Mesothelial cell of epicardium (in vitro differentiated cells): ENCODE measurements at regions not wholly inside any gene's neighbourhood (a gene's known extent, or its start where the extent isn't known, plus 50 kb on each side); places are given as distances from the start of the nearest gene placed in this dataset.
"Not testable (repeated sequence)": the region's sequence is repeated elsewhere in the genome, so short reads cannot be mapped to it uniquely, and the experiment has no call there.

ENCODE experiments used
- DNase-seq, 2 experiments: peaks; one replicate each; pipeline ENCODE4 v3.0.0; 2021; ENCODE audit warnings: low spot score in 2 of 2; ENCODE audit not compliant: unreplicated experiment in 2 of 2
- H3K27ac Mint-ChIP-seq: 2 replicates; pipeline ENCODE4 v1.8.0; 2021; ENCODE audit warnings: mixed read lengths
- H3K27me3 Mint-ChIP-seq: 2 replicates; pipeline ENCODE4 v1.8.0; 2021; ENCODE audit warnings: low read depth, mixed read lengths
- H3K36me3 Mint-ChIP-seq: 2 replicates; pipeline ENCODE4 v1.8.0; 2021; ENCODE audit warnings: mixed read lengths
- H3K4me1 Mint-ChIP-seq: 2 replicates; pipeline ENCODE4 v1.8.0; 2021; ENCODE audit warnings: mixed read lengths
- H3K4me3 Mint-ChIP-seq: 2 replicates; pipeline ENCODE4 v1.8.0; 2021; ENCODE audit warnings: mild to moderate bottlenecking, moderate library complexity, mixed read lengths
- H3K9me3 Mint-ChIP-seq: 2 replicates; pipeline ENCODE4 v1.8.0; 2021; ENCODE audit warnings: mixed read lengths
- TF ChIP-seq, protein P1 (sequence below): fragments of 200-600 bp; sonication (generic); IDR thresholded peaks from one replicate; pipeline ENCODE4 v1.5.0; 2021; ENCODE audit warnings: antibody characterized with exemption; ENCODE audit not compliant: unreplicated experiment

- Mint-ChIP-seq H3K27ac (no peak overlapping the region), H3K27me3 (peaks cover 7% of the 10 kb centered on the region), H3K9me3 (peaks cover 26% of the 10 kb centered on the region), H3K4me3 (no peak overlapping the region), H3K36me3 (no peaks in the 10 kb centered on the region), H3K4me1 (no peaks in the 10 kb centered on the region)
- DNase-seq = no peak
- TF ChIP-seq, protein P1, sequence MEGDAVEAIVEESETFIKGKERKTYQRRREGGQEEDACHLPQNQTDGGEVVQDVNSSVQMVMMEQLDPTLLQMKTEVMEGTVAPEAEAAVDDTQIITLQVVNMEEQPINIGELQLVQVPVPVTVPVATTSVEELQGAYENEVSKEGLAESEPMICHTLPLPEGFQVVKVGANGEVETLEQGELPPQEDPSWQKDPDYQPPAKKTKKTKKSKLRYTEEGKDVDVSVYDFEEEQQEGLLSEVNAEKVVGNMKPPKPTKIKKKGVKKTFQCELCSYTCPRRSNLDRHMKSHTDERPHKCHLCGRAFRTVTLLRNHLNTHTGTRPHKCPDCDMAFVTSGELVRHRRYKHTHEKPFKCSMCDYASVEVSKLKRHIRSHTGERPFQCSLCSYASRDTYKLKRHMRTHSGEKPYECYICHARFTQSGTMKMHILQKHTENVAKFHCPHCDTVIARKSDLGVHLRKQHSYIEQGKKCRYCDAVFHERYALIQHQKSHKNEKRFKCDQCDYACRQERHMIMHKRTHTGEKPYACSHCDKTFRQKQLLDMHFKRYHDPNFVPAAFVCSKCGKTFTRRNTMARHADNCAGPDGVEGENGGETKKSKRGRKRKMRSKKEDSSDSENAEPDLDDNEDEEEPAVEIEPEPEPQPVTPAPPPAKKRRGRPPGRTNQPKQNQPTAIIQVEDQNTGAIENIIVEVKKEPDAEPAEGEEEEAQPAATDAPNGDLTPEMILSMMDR = no peak
Measured at GRCh38 chr5:50501491-50502228, 60.6 kb upstream of the EMB start.

DNA sequence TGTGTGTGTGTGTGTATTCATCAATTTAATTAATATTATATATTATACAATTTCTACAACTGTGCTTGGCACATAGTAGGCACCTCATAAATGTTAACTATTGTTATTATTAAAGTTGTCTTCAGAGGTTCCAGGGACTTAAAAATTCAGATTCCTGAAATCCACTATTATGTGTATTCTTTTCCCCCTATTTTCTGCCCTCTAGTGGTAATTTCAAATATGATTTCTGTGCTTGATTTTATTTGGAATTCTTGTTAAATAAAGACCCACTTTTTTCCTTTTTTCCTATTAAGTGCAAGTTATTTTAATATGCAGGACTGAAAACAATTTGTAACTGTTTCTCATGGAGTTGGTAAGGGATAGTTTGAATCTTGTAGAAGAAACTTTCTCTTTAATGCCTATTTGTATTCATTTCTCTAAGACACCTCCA lies 72.0 kb upstream of the EMB start:
- not testable (repeated sequence) for DNase-seq, H3K4me1 Mint-ChIP-seq, H3K4me3 Mint-ChIP-seq, H3K27me3 Mint-ChIP-seq, H3K27ac Mint-ChIP-seq, H3K36me3 Mint-ChIP-seq
- peaks cover 14% of the 10 kb centered on the region for H3K9me3 Mint-ChIP-seq
- TF ChIP-seq, protein P1 = peak; percentile 72

DNA sequence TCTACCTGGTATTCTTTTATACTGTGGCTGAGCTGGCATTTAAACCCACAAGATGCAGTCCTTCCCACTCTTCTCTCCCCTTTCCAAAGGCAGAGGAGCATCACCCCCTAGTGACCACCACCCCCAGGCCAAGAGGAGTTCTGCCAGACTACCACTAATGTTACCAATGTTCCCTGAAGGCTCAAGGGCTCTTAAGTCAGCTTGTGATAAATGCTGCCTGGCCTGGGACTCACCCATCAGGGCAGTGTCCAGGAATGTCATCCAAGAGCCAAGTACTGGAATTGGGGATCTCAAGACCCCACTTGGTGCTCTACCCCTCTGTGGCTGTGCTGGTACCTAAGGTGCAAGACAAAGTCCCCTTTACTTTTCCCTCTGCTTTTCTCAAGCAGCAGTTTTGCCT lies 80.0 kb upstream of the EMB start:
- H3K36me3 Mint-ChIP-seq, H3K27me3 Mint-ChIP-seq, H3K4me1 Mint-ChIP-seq, H3K27ac Mint-ChIP-seq, DNase-seq, H3K4me3 Mint-ChIP-seq: not testable (repeated sequence)
- peaks cover 19% of the 10 kb centered on the region for H3K9me3 Mint-ChIP-seq

- not testable (repeated sequence) for DNase-seq, H3K27me3 Mint-ChIP-seq, H3K9me3 Mint-ChIP-seq, H3K27ac Mint-ChIP-seq, H3K36me3 Mint-ChIP-seq, H3K4me1 Mint-ChIP-seq, H3K4me3 Mint-ChIP-seq
Measured at GRCh38 chr5:50527514-50528060, 86.5 kb upstream of the EMB start.

DNA sequence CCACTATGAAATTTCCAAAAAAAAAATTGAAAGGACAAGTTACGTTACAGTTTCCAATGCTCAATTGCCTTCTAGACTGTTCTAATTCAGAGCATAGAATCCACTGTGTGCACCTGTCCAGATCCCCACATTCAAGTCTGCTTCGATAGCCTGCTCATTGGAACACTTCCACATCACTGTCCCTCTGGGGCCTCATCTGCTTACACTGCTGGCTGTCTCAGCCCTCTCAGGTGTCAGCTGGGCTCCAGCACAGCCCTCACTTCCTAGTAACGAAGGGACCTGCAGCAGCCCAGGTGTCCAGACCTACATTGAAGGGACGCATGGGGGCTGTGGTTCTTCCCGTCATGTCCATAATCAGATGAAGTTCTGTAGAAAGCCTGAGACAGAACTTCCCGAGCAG lies 94.3 kb upstream of the EMB start:
- no peak overlapping the region for H3K27ac Mint-ChIP-seq
- no peaks in the 10 kb centered on the region for H3K4me1 Mint-ChIP-seq
- peaks cover 15% of the 10 kb centered on the region for H3K9me3 Mint-ChIP-seq

DNA sequence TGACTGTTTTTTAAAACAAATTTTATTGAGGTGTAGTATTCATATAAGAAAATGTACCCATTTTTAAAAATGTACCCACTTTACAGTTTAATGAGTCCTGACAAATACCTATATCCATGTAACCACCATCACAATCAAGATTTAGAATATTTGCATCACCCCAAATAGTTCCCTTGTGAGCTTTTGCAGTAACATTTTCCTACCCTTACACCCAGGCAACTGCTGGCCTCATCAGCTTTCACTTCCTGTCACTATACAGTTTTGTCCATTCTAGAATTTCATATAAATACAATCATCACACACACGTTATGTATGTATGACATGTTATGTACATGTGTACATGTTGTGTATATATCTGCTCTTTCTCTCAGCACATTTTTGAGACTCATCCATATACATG lies 96.4 kb upstream of the EMB start:
- not testable (repeated sequence) for H3K4me3 Mint-ChIP-seq, DNase-seq, H3K36me3 Mint-ChIP-seq, H3K27ac Mint-ChIP-seq, H3K4me1 Mint-ChIP-seq, H3K27me3 Mint-ChIP-seq
- H3K9me3 Mint-ChIP-seq = peaks cover 24% of the 10 kb centered on the region

More for the DNA sequence above, 94.3 kb upstream of the EMB start:
- Mint-ChIP-seq H3K36me3 (no peaks in the 10 kb centered on the region), H3K4me3 (no peak overlapping the region), H3K27me3 (no peaks in the 10 kb centered on the region)
- no peak for DNase-seq
- TF ChIP-seq, protein P1 = no peak

DNA sequence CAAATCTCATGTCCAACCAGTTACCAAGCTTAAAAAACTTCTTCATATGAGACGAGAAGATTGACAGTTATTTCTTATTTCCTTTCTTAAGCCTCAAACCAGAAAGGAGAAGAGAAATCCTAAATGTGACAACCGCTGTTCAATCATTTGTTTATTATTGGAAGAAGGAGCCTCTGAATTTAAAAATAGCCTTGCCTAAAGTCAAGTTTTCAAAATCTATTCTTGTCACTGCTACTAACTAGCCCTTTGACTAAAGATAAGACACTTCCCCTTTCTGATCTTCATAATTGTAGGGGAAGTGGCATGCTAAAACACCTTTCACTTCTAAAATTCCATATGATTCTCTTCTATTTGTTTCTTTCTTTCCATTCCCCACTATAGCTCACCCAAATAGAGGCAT lies 106.2 kb upstream of the EMB start:
- TF ChIP-seq, protein P1 = no peak
- Mint-ChIP-seq H3K27ac (no peak overlapping the region), H3K4me3 (no peak overlapping the region), H3K27me3 (no peaks in the 10 kb centered on the region), H3K9me3 (peaks cover 23% of the 10 kb centered on the region), H3K36me3 (no peaks in the 10 kb centered on the region), H3K4me1 (peaks cover 2% of the 10 kb centered on the region)
- DNase-seq = no peak
